GM19035 (cell line): ENCODE measurements at regions not wholly inside any gene's neighbourhood (a gene's known extent, or its start where the extent isn't known, plus 50 kb on each side); places are given as distances from the start of the nearest gene placed in this dataset.
"Not testable (repeated sequence)": the region's sequence is repeated elsewhere in the genome, so short reads cannot be mapped to it uniquely, and the experiment has no call there.

Experiments
- ATAC-seq: cut with Tn5 transposase; IDR thresholded peaks from one replicate; pipeline ENCODE4 v1.9.1; 2021; ENCODE audit not compliant: unreplicated experiment

- not testable (repeated sequence) for ATAC-seq
These were observed 165.1 kb downstream of the TMEM121 start for GRCh38 chr14:105691321-105692109.

GRCh38 chr14:105692110-105692685 is 165.8 kb downstream of the TMEM121 start:
- ATAC-seq = not testable (repeated sequence)

GRCh38 chr14:105694961-105695360 is 168.6 kb downstream of the TMEM121 start:
- no peak for ATAC-seq

GRCh38 chr14:105696388-105696787 is 170.0 kb downstream of the TMEM121 start:
- ATAC-seq = peak; percentile 71

GRCh38 chr14:105697414-105697813 is 171.0 kb downstream of the TMEM121 start:
- ATAC-seq = not testable (repeated sequence)

GRCh38 chr14:105697955-105698354 is 171.6 kb downstream of the TMEM121 start:
- ATAC-seq = not testable (repeated sequence)

- not testable (repeated sequence) for ATAC-seq
These were observed 172.7 kb downstream of the TMEM121 start for GRCh38 chr14:105698940-105699556.

GRCh38 chr14:105699706-105700105 is 173.3 kb downstream of the TMEM121 start:
- ATAC-seq = not testable (repeated sequence)

GRCh38 chr14:105700146-105700545 is 173.8 kb downstream of the TMEM121 start:
- not testable (repeated sequence) for ATAC-seq

GRCh38 chr14:105700622-105701288 is 174.4 kb downstream of the TMEM121 start:
- ATAC-seq = peak; percentile 43

GRCh38 chr14:105701456-105702274 is 175.3 kb downstream of the TMEM121 start:
- ATAC-seq = no peak

GRCh38 chr14:105702275-105702817 is 176.0 kb downstream of the TMEM121 start:
- ATAC-seq = no peak

- not testable (repeated sequence) for ATAC-seq
These were observed 176.8 kb downstream of the TMEM121 start for GRCh38 chr14:105703044-105703665.

- ATAC-seq = not testable (repeated sequence)
These were observed 177.7 kb downstream of the TMEM121 start for GRCh38 chr14:105704091-105704490.

- ATAC-seq = not testable (repeated sequence)
These were observed 178.1 kb downstream of the TMEM121 start for GRCh38 chr14:105704492-105704891.

GRCh38 chr14:105705512-105705861 is 179.1 kb downstream of the TMEM121 start:
- ATAC-seq = not testable (repeated sequence)

GRCh38 chr14:105705862-105706700 is 179.7 kb downstream of the TMEM121 start:
- not testable (repeated sequence) for ATAC-seq

- not testable (repeated sequence) for ATAC-seq
These were observed 180.3 kb downstream of the TMEM121 start for GRCh38 chr14:105706701-105707019.

GRCh38 chr14:105707099-105707498 is 180.7 kb downstream of the TMEM121 start:
- ATAC-seq = not testable (repeated sequence)
